ENCODE measurements at regions not wholly inside any gene's neighbourhood (a gene's known extent, or its start where the extent isn't known, plus 50 kb on each side); places are given as distances from the start of the nearest gene placed in this dataset.

GRCh38 chr19:33927789-33928457 lies 131.3 kb downstream of the KCTD15 start:
- TF ChIP-seq CTCF (IDR thresholded peaks at IDR 0.05; ENCODE audit: low read depth, low read length), result no peak
- no peak for DNase-seq (ENCODE audit: extremely low read depth, low read depth)

- no peak for DNase-seq (ENCODE audit: extremely low read depth, low read depth)
- no peak for TF ChIP-seq CTCF (IDR thresholded peaks at IDR 0.05; ENCODE audit: low read depth, low read length)
Observed at GRCh38 chr19:33928458-33928950, 131.8 kb downstream of the KCTD15 start.

- no peak for TF ChIP-seq CTCF (IDR thresholded peaks at IDR 0.05; ENCODE audit: low read depth, low read length)
- DNase-seq (ENCODE audit: extremely low read depth, low read depth), result no peak
Observed at GRCh38 chr19:33933931-33934330, 137.3 kb downstream of the KCTD15 start.

- DNase-seq (ENCODE audit: extremely low read depth, low read depth), result no peak
- no peak for TF ChIP-seq CTCF (IDR thresholded peaks at IDR 0.05; ENCODE audit: low read depth, low read length)
Observed at GRCh38 chr19:33938821-33939220, 142.2 kb downstream of the KCTD15 start.

GRCh38 chr19:33941133-33941532 lies 144.5 kb downstream of the KCTD15 start:
- DNase-seq (ENCODE audit: extremely low read depth, low read depth), result no peak
- TF ChIP-seq CTCF (IDR thresholded peaks at IDR 0.05; ENCODE audit: low read depth, low read length), result no peak

GRCh38 chr19:33946535-33947264 lies 150.0 kb downstream of the KCTD15 start:
- TF ChIP-seq CTCF (IDR thresholded peaks at IDR 0.05; ENCODE audit: low read depth, low read length), result no peak
- no peak for DNase-seq (ENCODE audit: extremely low read depth, low read depth)

GRCh38 chr19:33947265-33947964 lies 150.7 kb downstream of the KCTD15 start:
- DNase-seq (ENCODE audit: extremely low read depth, low read depth), result no peak
- no peak for TF ChIP-seq CTCF (IDR thresholded peaks at IDR 0.05; ENCODE audit: low read depth, low read length)

Measured in AG09319 (cell line).